Nephron (organoid): ENCODE measurements at regions not wholly inside any gene's neighbourhood (a gene's known extent, or its start where the extent isn't known, plus 50 kb on each side); places are given as distances from the start of the nearest gene placed in this dataset.

ENCODE experiments used
- H3K27ac Mint-ChIP-seq, 3 experiments: 2 replicates each; pipeline ENCODE4 v1.8.0; 2020; ENCODE audit warnings: mixed read lengths in 3 of 3, mild to moderate bottlenecking in 2 of 3, moderate library complexity in 1 of 3
- H3K27me3 Mint-ChIP-seq: 2 replicates; pipeline ENCODE4 v1.8.0; 2021; ENCODE audit warnings: low read depth, mild to moderate bottlenecking, moderate library complexity, mixed read lengths
- H3K36me3 Mint-ChIP-seq: 2 replicates; pipeline ENCODE4 v1.8.0; 2020; ENCODE audit warnings: low read depth, mixed read lengths
- H3K4me1 Mint-ChIP-seq: 2 replicates; pipeline ENCODE4 v1.8.0; 2020; ENCODE audit warnings: mixed read lengths
- H3K4me3 Mint-ChIP-seq, 3 experiments: 2 replicates each; pipeline ENCODE4 v1.8.0; 2020; ENCODE audit warnings: mild to moderate bottlenecking in 3 of 3, mixed read lengths in 3 of 3, moderate library complexity in 2 of 3
- H3K9me3 Mint-ChIP-seq: 2 replicates; pipeline ENCODE4 v1.8.0; 2020; ENCODE audit warnings: mixed read lengths
- TF ChIP-seq, protein P1 (sequence below), 3 experiments: fragments of 200-600 bp; sonication (generic); IDR thresholded peaks; one replicate each; pipeline ENCODE4 v1.5.0; 2021; ENCODE audit warnings: antibody characterized with exemption in 3 of 3; ENCODE audit not compliant: unreplicated experiment in 3 of 3

GRCh38 chr7:113633073-113633472, 285.7 kb downstream of the PPP1R3A start:
- Mint-ChIP-seq H3K27ac (peak overlapping the region in 1 of 3 experiments; percentile 54), H3K36me3 (no peaks in the 10 kb centered on the region), H3K27me3 (no peaks in the 10 kb centered on the region), H3K9me3 (no peaks in the 10 kb centered on the region), H3K4me1 (peaks cover 9% of the 10 kb centered on the region), H3K4me3 (no peak overlapping the region)
- TF ChIP-seq, protein P1, sequence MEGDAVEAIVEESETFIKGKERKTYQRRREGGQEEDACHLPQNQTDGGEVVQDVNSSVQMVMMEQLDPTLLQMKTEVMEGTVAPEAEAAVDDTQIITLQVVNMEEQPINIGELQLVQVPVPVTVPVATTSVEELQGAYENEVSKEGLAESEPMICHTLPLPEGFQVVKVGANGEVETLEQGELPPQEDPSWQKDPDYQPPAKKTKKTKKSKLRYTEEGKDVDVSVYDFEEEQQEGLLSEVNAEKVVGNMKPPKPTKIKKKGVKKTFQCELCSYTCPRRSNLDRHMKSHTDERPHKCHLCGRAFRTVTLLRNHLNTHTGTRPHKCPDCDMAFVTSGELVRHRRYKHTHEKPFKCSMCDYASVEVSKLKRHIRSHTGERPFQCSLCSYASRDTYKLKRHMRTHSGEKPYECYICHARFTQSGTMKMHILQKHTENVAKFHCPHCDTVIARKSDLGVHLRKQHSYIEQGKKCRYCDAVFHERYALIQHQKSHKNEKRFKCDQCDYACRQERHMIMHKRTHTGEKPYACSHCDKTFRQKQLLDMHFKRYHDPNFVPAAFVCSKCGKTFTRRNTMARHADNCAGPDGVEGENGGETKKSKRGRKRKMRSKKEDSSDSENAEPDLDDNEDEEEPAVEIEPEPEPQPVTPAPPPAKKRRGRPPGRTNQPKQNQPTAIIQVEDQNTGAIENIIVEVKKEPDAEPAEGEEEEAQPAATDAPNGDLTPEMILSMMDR (IDR thresholded peaks at IDR 0.05; ENCODE audit: unreplicated experiment in 3 of 3), result no peak

DNA sequence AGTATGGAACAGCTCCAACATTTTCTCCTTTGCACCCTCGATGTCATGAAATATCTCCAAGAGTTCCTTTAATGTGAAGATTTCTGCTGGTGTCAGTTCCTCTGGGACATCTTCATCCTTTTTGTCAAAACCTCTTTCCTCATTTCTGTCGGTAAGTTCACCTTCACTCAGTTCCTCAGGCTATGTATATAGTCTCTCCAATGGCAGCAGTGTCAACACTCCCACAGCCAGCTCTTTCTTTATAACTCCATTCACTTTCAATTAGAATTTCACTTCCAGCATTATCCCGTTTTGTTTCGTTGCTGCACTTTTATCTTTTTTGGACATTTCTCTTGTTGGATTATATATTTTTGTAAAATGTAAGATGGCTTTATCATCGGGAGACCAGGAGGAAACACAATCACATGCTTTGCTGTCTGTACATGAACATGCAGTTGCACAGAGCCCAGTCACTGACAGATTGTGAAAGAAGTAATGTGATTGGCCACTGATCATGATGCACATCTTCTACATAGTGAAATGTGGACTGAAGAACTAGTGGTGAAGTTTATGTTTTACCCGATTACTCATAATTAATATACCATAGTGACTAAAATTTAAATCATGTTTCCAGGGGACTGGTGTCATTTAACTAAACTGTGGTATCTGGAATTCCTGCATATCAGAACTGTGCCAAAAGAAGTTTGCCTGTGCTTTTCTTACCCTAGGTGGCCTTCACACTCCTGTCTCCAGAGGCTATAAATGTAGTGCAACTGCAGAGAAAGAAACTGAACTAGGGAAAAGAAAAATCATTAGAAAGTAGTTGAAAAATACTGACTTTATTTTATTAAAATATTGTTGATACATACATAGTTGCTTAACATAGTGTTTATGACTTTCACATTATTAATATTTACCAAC, 289.6 kb downstream of the PPP1R3A start:
- TF ChIP-seq, protein P1 (IDR thresholded peaks at IDR 0.05; ENCODE audit: unreplicated experiment in 3 of 3), result no peak

GRCh38 chr7:113625494-113626102, 293.2 kb downstream of the PPP1R3A start:
- H3K27me3 Mint-ChIP-seq, result no peaks in the 10 kb centered on the region
- no peak overlapping the region for H3K4me3 Mint-ChIP-seq
- H3K9me3 Mint-ChIP-seq, result peaks cover 10% of the 10 kb centered on the region
- peaks cover 11% of the 10 kb centered on the region for H3K4me1 Mint-ChIP-seq
- TF ChIP-seq, protein P1 (IDR thresholded peaks at IDR 0.05; ENCODE audit: unreplicated experiment in 3 of 3), result no peak
- H3K27ac Mint-ChIP-seq, result peak overlapping the region in 1 of 3 experiments; percentile 28
- peaks cover 2% of the 10 kb centered on the region for H3K36me3 Mint-ChIP-seq

More for the DNA sequence above, 289.6 kb downstream of the PPP1R3A start:
- no peaks in the 10 kb centered on the region for H3K27me3 Mint-ChIP-seq
- peak overlapping the region in 2 of 3 experiments; percentile 14 to 22 for H3K27ac Mint-ChIP-seq
- H3K4me3 Mint-ChIP-seq, result no peak overlapping the region
- H3K4me1 Mint-ChIP-seq, result peaks cover 11% of the 10 kb centered on the region
- no peaks in the 10 kb centered on the region for H3K36me3 Mint-ChIP-seq
- H3K9me3 Mint-ChIP-seq, result no peaks in the 10 kb centered on the region

- Mint-ChIP-seq H3K9me3 (peaks cover 18% of the 10 kb centered on the region), H3K27me3 (no peaks in the 10 kb centered on the region), H3K4me1 (no peaks in the 10 kb centered on the region), H3K4me3 (no peak overlapping the region), H3K36me3 (peaks cover 7% of the 10 kb centered on the region), H3K27ac (no peak overlapping the region)
- TF ChIP-seq, protein P1 (IDR thresholded peaks at IDR 0.05; ENCODE audit: unreplicated experiment in 3 of 3), result no peak
Measured at GRCh38 chr7:113622796-113623195, 296.0 kb downstream of the PPP1R3A start.

DNA sequence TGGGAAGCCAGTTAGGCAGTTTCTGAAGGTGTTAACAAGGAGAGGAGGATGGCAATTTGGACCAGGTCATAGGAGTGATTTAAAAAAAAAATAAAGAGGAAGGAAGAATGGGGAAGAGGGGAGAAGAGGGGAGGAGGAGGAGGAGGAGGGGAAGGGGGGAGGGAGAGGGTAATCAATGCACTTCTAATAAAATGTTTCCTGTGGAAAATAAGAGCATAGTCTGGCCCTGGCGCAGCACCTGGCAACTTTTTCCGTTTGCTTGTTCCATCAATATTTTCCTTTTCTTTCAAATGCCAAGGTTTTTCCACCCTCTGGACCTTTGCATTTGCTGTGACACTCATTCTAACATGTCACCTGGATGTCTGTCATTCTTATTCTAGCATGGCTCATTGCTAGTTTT, 308.2 kb downstream of the PPP1R3A start:
- TF ChIP-seq, protein P1 (IDR thresholded peaks at IDR 0.05; ENCODE audit: unreplicated experiment in 3 of 3), result no peak
- H3K27me3 Mint-ChIP-seq, result no peaks in the 10 kb centered on the region
- no peak overlapping the region for H3K4me3 Mint-ChIP-seq
- peaks cover 7% of the 10 kb centered on the region for H3K4me1 Mint-ChIP-seq
- H3K9me3 Mint-ChIP-seq, result no peaks in the 10 kb centered on the region
- H3K27ac Mint-ChIP-seq, result peak overlapping the region in 1 of 3 experiments; percentile 0
- H3K36me3 Mint-ChIP-seq, result no peaks in the 10 kb centered on the region
